HCT116 (cell line): ENCODE measurements at regions not wholly inside any gene's neighbourhood (a gene's known extent, or its start where the extent isn't known, plus 50 kb on each side); places are given as distances from the start of the nearest gene placed in this dataset.

Experiments used
- CTCF ChIP-seq, 3 experiments: fragments of 200-600 bp in 1 of 3; sonication (generic) in 1 of 3; IDR thresholded peaks in 2 of 3; conservative IDR thresholded peaks in 1 of 3; 2 replicates each; pipeline ENCODE4 v1.5.1; 2012 to 2017; ENCODE audit warnings: low read depth in 2 of 3, low read length in 2 of 3, antibody characterized with exemption in 1 of 3, borderline replicate concordance in 1 of 3, control low read depth in 1 of 3, mild to moderate bottlenecking in 1 of 3, mixed read lengths in 1 of 3, mixed run types in 1 of 3, moderate library complexity in 1 of 3; ENCODE audit not compliant: insufficient read depth in 1 of 3
- POLR2AphosphoS5 ChIP-seq: IDR thresholded peaks from 2 replicates; pipeline ENCODE4 v1.6.1; 2011; ENCODE audit warnings: mild to moderate bottlenecking, low read depth, low read length, moderate library complexity
- SP1 ChIP-seq: IDR thresholded peaks from 2 replicates; pipeline ENCODE4 v1.6.1; 2012; ENCODE audit warnings: low read depth

GRCh38 chr5:135231289-135231688 is 167.7 kb downstream of the MACROH2A1 start:
- TF ChIP-seq CTCF (IDR thresholded peaks at IDR 0.05 in 2 of 3, conservative IDR thresholded peaks at IDR 0.05 in 1 of 3; ENCODE audit: borderline replicate concordance in 1 of 3, insufficient read depth in 1 of 3, low read depth in 2 of 3, low read length in 2 of 3): no peak
- TF ChIP-seq POLR2AphosphoS5: no peak
- TF ChIP-seq SP1: no peak
